Fibroblast of lung (primary cell): ENCODE measurements at regions not wholly inside any gene's neighbourhood (a gene's known extent, or its start where the extent isn't known, plus 50 kb on each side); places are given as distances from the start of the nearest gene placed in this dataset.

Experiments used
- DNase-seq, 2 donors: peaks; one replicate each; pipeline versions ENCODE4 v3.0.0 to v3.0.0-alpha.2; 2010; ENCODE audit warnings: low read depth in 2 of 2
- H2AFZ ChIP-seq: 2 replicates; pipeline ENCODE4 v1.5.1; 2012; ENCODE audit warnings: low read length, control low read depth, inconsistent platforms
- H3K27ac ChIP-seq: 2 replicates; pipeline ENCODE4 v1.5.1; 2011; ENCODE audit warnings: low read length, control low read depth; ENCODE audit not compliant: insufficient read depth
- H3K27me3 ChIP-seq: 2 replicates; pipeline ENCODE4 v1.5.1; 2011; ENCODE audit warnings: mild to moderate bottlenecking, low read length; ENCODE audit not compliant: control insufficient read depth, insufficient read depth
- H3K36me3 ChIP-seq: 2 replicates; pipeline ENCODE4 v1.5.1; 2011; ENCODE audit warnings: low read length; ENCODE audit not compliant: control insufficient read depth, insufficient read depth
- H3K4me1 ChIP-seq: 2 replicates; pipeline ENCODE4 v1.5.1; 2011; ENCODE audit warnings: low read length; ENCODE audit not compliant: control insufficient read depth, insufficient read depth; ENCODE audit errors: extremely low read depth
- H3K4me2 ChIP-seq: 2 replicates; pipeline ENCODE4 v1.5.1; 2011; ENCODE audit warnings: low read length, control low read depth; ENCODE audit not compliant: insufficient read depth; ENCODE audit errors: extremely low read depth
- H3K4me3 ChIP-seq, 4 experiments: fragments of 200-600 bp in 1 of 4; sonication (generic) in 1 of 4; replicated peaks in 1 of 4; 2 replicates each; pipeline ENCODE4 v1.5.1; 2011 to 2016; ENCODE audit warnings: low read length in 4 of 4, low read depth in 3 of 4, mild to moderate bottlenecking in 3 of 4, control low read depth in 2 of 4, inconsistent platforms in 1 of 4, mixed read lengths in 1 of 4; ENCODE audit not compliant: insufficient read depth in 1 of 4; ENCODE audit errors: control extremely low read depth in 1 of 4
- H3K79me2 ChIP-seq: 2 replicates; pipeline ENCODE4 v1.5.1; 2012; ENCODE audit warnings: mild to moderate bottlenecking, low read length, inconsistent platforms; ENCODE audit not compliant: control insufficient read depth, insufficient read depth
- H3K9ac ChIP-seq: 2 replicates; pipeline ENCODE4 v1.5.1; 2011; ENCODE audit warnings: mild to moderate bottlenecking, low read length, control low read depth; ENCODE audit not compliant: insufficient read depth
- H3K9me3 ChIP-seq: 2 replicates; pipeline ENCODE4 v1.5.1; 2012; ENCODE audit warnings: low read depth, low read length; ENCODE audit not compliant: control insufficient read depth, insufficient read depth
- H4K20me1 ChIP-seq: 2 replicates; pipeline ENCODE4 v1.5.1; 2011; ENCODE audit warnings: low read length; ENCODE audit not compliant: control insufficient read depth, insufficient read depth; ENCODE audit errors: extremely low read depth
- CTCF ChIP-seq, 2 donors: IDR thresholded peaks in 1 of 2; conservative IDR thresholded peaks in 1 of 2; 1 replicate in 1 of 2; 2 replicates in 1 of 2; pipeline ENCODE4 v1.5.1; 2011 to 2012; ENCODE audit warnings: low read length in 2 of 2, control low read depth in 1 of 2, inconsistent platforms in 1 of 2, low read depth in 1 of 2, mild to moderate bottlenecking in 1 of 2
- EZH2 ChIP-seq: IDR thresholded peaks from 2 replicates; pipeline ENCODE4 v1.5.1; 2012; ENCODE audit warnings: low read length, control low read depth, mild to moderate bottlenecking; ENCODE audit errors: missing control alignments

DNA sequence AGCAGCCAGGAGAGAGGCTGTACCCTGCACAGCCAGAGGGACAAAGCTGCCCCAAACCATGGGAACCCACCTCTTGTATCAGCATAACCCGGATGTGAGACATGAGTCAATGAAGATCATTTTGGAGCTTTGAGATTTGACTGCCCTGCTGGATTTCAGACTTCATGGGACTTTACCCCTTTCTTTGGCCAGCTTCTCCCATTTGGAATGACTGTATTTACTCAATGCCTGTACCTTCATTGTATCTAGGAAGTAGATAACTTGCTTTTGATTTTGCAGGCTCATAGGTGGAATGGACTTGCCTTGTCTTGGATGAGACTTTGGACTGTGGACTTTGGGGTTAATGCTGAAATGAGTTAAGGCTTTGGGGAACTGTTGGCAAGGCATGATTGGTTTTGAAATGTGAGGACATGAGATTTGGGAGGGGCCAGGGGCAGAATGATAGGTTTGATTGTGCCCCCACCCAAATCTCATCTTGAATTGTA is 616.2 kb downstream of the RWDD3 start:
- no peak overlapping the region for H2AFZ ChIP-seq
- H3K27me3 ChIP-seq: no peaks in the 10 kb centered on the region
- no peaks in the 10 kb centered on the region for H3K9me3 ChIP-seq
- no peaks in the 10 kb centered on the region for H3K4me1 ChIP-seq
- no peaks in the 10 kb centered on the region for H3K79me2 ChIP-seq
- H3K36me3 ChIP-seq: no peaks in the 10 kb centered on the region
- DNase-seq: no peak
- H3K4me3 ChIP-seq: no peak overlapping the region
- no peak overlapping the region for H3K9ac ChIP-seq
- H4K20me1 ChIP-seq: no peaks in the 10 kb centered on the region
- H3K27ac ChIP-seq: no peak overlapping the region
- no peak overlapping the region for H3K4me2 ChIP-seq
- no peak for TF ChIP-seq EZH2
- no peak for TF ChIP-seq CTCF (conservative IDR thresholded peaks at IDR 0.05 in 1 of 2, IDR thresholded peaks at IDR 0.05 in 1 of 2; ENCODE audit: low read depth in 1 of 2, low read length in 2 of 2)

DNA sequence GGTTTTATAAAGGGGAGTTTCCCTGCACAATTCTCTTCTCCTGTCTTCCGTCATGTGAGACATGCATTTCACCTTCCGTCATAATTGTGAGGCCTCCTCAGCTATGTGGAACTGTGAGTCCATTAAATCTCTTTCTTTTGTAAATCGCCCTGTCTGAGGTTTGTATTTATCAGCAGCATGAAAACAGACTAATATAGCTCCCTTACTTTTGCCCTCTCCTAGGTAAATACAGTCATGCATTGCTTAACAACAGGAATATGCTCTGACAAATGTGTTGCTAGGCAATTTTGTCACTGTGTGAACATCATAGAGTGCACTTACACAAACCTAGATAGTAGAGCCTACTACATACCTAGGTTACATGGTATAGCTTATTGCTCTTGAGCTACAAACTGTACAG is 616.8 kb downstream of the RWDD3 start:
- no peak for DNase-seq
- no peaks in the 10 kb centered on the region for H3K36me3 ChIP-seq
- H3K79me2 ChIP-seq: no peaks in the 10 kb centered on the region
- H3K4me1 ChIP-seq: no peaks in the 10 kb centered on the region
- H2AFZ ChIP-seq: no peak overlapping the region
- no peaks in the 10 kb centered on the region for H4K20me1 ChIP-seq
- no peak overlapping the region for H3K9ac ChIP-seq
- no peak overlapping the region for H3K4me3 ChIP-seq
- H3K9me3 ChIP-seq: no peaks in the 10 kb centered on the region
- H3K4me2 ChIP-seq: no peak overlapping the region
- TF ChIP-seq CTCF (conservative IDR thresholded peaks at IDR 0.05 in 1 of 2, IDR thresholded peaks at IDR 0.05 in 1 of 2; ENCODE audit: low read depth in 1 of 2, low read length in 2 of 2) (no peak), EZH2 (no peak)
- H3K27ac ChIP-seq: no peak overlapping the region
- H3K27me3 ChIP-seq: no peaks in the 10 kb centered on the region

GRCh38 chr1:95852483-95853070 is 618.6 kb downstream of the RWDD3 start:
- DNase-seq: no peak
- Histone ChIP-seq H3K4me3 (no peak overlapping the region), H3K79me2 (no peaks in the 10 kb centered on the region), H2AFZ (no peak overlapping the region), H3K4me1 (no peaks in the 10 kb centered on the region), H3K4me2 (no peak overlapping the region), H3K9ac (no peak overlapping the region), H3K36me3 (no peaks in the 10 kb centered on the region), H3K27ac (no peak overlapping the region), H4K20me1 (no peaks in the 10 kb centered on the region), H3K27me3 (no peaks in the 10 kb centered on the region), H3K9me3 (no peaks in the 10 kb centered on the region)
- TF ChIP-seq EZH2: no peak
- TF ChIP-seq CTCF (conservative IDR thresholded peaks at IDR 0.05 in 1 of 2, IDR thresholded peaks at IDR 0.05 in 1 of 2; ENCODE audit: low read depth in 1 of 2, low read length in 2 of 2): no peak
